B cell (primary cell): ENCODE measurements at regions not wholly inside any gene's neighbourhood (a gene's known extent, or its start where the extent isn't known, plus 50 kb on each side); places are given as distances from the start of the nearest gene placed in this dataset.

Experiments used
- ATAC-seq: fragments of 200-7000 bp; cut with Tn5 transposase; one replicate; pipeline ENCODE4 v1.10.0; 2021; ENCODE audit warnings: low read depth, mild to moderate bottlenecking, moderate number of reproducible peaks, moderate library complexity
- CTCF ChIA-PET: fragments of 350-600 bp; sonication (Branson Sonifier 250); formaldehyde crosslinking; loops from one replicate; lab custom pipeline; 2021; ENCODE audit warnings: antibody characterized with exemption, inconsistent platforms; lab: Charles Lee
- POLR2A ChIA-PET: fragments of 350-600 bp; sonication (Branson Sonifier 250); formaldehyde crosslinking; loops from one replicate; lab custom pipeline; 2021; ENCODE audit warnings: antibody characterized with exemption; lab: Charles Lee
- DNase-seq: peaks from one replicate; pipeline ENCODE4 v3.0.0; 2013
- H2AFZ ChIP-seq: 2 replicates; pipeline ENCODE4 v1.6.1; 2012; ENCODE audit warnings: mild to moderate bottlenecking, low read depth, low read length; ENCODE audit not compliant: insufficient read depth, poor library complexity, severe bottlenecking
- H3K27ac ChIP-seq, 2 donors: 1 replicate in 1 of 2; 2 replicates in 1 of 2; pipeline ENCODE4 v1.5.1; 2012 to 2013; ENCODE audit warnings: low read length in 2 of 2, mild to moderate bottlenecking in 2 of 2, moderate library complexity in 1 of 2
- H3K27me3 ChIP-seq, 4 experiments: fragments of 200-600 bp in 1 of 4; sonication (generic) in 1 of 4; replicated peaks in 1 of 4; 1 replicate in 2 of 4; 2 replicates in 2 of 4; pipeline versions ENCODE4 v1.6.1 to v1.7.0; 2013 to 2016; ENCODE audit warnings: low read length in 3 of 4, mild to moderate bottlenecking in 2 of 4, mixed read lengths in 1 of 4, moderate library complexity in 1 of 4; ENCODE audit not compliant: insufficient read depth in 4 of 4, control insufficient read depth in 3 of 4; ENCODE audit errors: control extremely low read depth in 1 of 4
- H3K36me3 ChIP-seq, 2 experiments: replicated peaks in 1 of 2; 1 replicate in 1 of 2; 2 replicates in 1 of 2; pipeline versions ENCODE4 v1.6.1 to v1.7.1; 2013; ENCODE audit warnings: low read length in 1 of 2; ENCODE audit not compliant: insufficient read depth in 2 of 2, control insufficient read depth in 1 of 2; ENCODE audit errors: control extremely low read depth in 1 of 2, extremely low read depth in 1 of 2
- H3K4me1 ChIP-seq, 2 donors: fragments of 200-600 bp in 1 of 2; sonication (generic) in 1 of 2; 1 replicate in 1 of 2; 2 replicates in 1 of 2; pipeline versions ENCODE4 v1.5.1 to v1.6.1; 2013 to 2017; ENCODE audit warnings: low read length in 2 of 2; ENCODE audit not compliant: control insufficient read depth in 2 of 2, insufficient read depth in 2 of 2
- H3K4me2 ChIP-seq: replicated peaks from 2 replicates; pipeline ENCODE3; 2012; ENCODE audit warnings: mild to moderate bottlenecking, low read depth, low read length; ENCODE audit not compliant: poor library complexity, severe bottlenecking
- H3K4me3 ChIP-seq, 5 experiments: fragments of 200-600 bp in 1 of 5; sonication (generic) in 1 of 5; 1 replicate in 3 of 5; 2 replicates in 2 of 5; pipeline versions ENCODE4 v1.5.1 to v1.7.0; 2011 to 2016; ENCODE audit warnings: low read length in 4 of 5, mild to moderate bottlenecking in 4 of 5, low read depth in 2 of 5, control low read depth in 1 of 5, moderate library complexity in 1 of 5; ENCODE audit not compliant: insufficient read depth in 1 of 5; ENCODE audit errors: control extremely low read depth in 1 of 5, extremely low read depth in 1 of 5
- H3K79me2 ChIP-seq: fragments of 200-600 bp; sonication (generic); one replicate; pipeline ENCODE4 v1.6.0; 2016; ENCODE audit warnings: low read length; ENCODE audit not compliant: control insufficient read depth, insufficient read depth
- H3K9ac ChIP-seq: fragments of 200-600 bp; sonication (generic); 2 replicates; pipeline ENCODE4 v1.6.1; 2017; ENCODE audit warnings: mild to moderate bottlenecking, low read length, moderate library complexity
- H3K9me3 ChIP-seq, 3 donors: one replicate each; pipeline versions ENCODE4 v1.6.1 to v1.7.1; 2013; ENCODE audit warnings: low read length in 2 of 3; ENCODE audit not compliant: control insufficient read depth in 2 of 3, insufficient read depth in 1 of 3; ENCODE audit errors: control extremely low read depth in 1 of 3
- H4K20me1 ChIP-seq: 2 replicates; pipeline ENCODE4 v1.6.0; 2012; ENCODE audit warnings: mild to moderate bottlenecking, low read length; ENCODE audit not compliant: insufficient read depth, control insufficient read depth, poor library complexity, severe bottlenecking
- H3K27ac Mint-ChIP-seq: one replicate; pipeline ENCODE4 v1.8.0; 2021; ENCODE audit warnings: mixed read lengths
- H3K27me3 Mint-ChIP-seq: one replicate; pipeline ENCODE4 v1.8.0; 2021; ENCODE audit warnings: mixed read lengths
- H3K4me1 Mint-ChIP-seq: one replicate; pipeline ENCODE4 v1.8.0; 2021; ENCODE audit warnings: mixed read lengths
- H3K4me3 Mint-ChIP-seq: one replicate; pipeline ENCODE4 v1.8.0; 2021; ENCODE audit warnings: mixed read lengths
- H3K9me3 Mint-ChIP-seq: one replicate; pipeline ENCODE4 v1.8.0; 2022; ENCODE audit warnings: mixed read lengths; ENCODE audit not compliant: insufficient read depth
- EZH2 ChIP-seq: IDR thresholded peaks from 2 replicates; pipeline ENCODE4 v1.6.1; 2012; ENCODE audit warnings: borderline replicate concordance, low read depth, mild to moderate bottlenecking, moderate library complexity, low read length; ENCODE audit not compliant: insufficient read depth, poor library complexity, severe bottlenecking
- WGBS: methylation state at CpG from one replicate; pipeline ENCODE4 v1.1.5; 2013; ENCODE audit warnings: missing lambda C conversion rate; ENCODE audit not compliant: insufficient coverage; 5-methylcytosine and 5-hydroxymethylcytosine counted together
- intact Hi-C: fragments of 100-400 bp; cut with micrococcal nuclease; formaldehyde crosslinking; loops from one replicate; pipeline ENCODE4 v1.10.0; 2022
- TF ChIP-seq, protein P1 (sequence below): fragments of 200-600 bp; IDR thresholded peaks from one replicate; pipeline ENCODE4 v1.8.0; 2022; ENCODE audit warnings: antibody characterized with exemption, mild to moderate bottlenecking

DNA sequence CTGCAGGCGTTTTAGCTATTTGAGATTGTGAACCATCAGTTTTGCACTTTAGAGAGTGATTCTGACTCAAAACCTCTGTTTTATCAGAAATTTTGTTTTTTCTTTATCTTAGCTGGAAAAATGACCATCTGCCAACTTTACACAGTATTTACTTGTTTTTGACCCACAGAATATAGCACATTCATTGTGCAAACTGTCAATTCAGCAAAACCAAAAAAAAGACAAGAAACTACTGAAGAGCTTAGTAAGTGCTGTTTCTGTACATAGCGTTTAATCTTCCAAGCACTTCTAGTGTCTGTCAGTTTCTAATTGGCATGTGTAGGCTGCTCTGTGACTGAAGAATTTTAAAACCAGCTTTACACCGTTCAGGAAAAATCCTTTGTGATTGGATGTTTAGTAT, 76.0 kb upstream of the VANGL1 start:
- Histone ChIP-seq H3K36me3 (no peaks in the 10 kb centered on the region), H4K20me1 (no peaks in the 10 kb centered on the region), H3K27ac (no peak overlapping the region), H3K9ac (no peak overlapping the region), H3K4me3 (no peak overlapping the region), H3K9me3 (peaks cover 4 to 6% (median 6%) of the 10 kb centered on the region in 3 donors), H3K4me1 (no peaks in the 10 kb centered on the region), H3K79me2 (no peaks in the 10 kb centered on the region), H3K27me3 (peaks cover 0 to 6% (median 0%) of the 10 kb centered on the region in 4 experiments), H2AFZ (no peak overlapping the region), H3K4me2 (no peak overlapping the region)
- H3K4me1 Mint-ChIP-seq, result no peaks in the 10 kb centered on the region
- peaks cover 4% of the 10 kb centered on the region for H3K9me3 Mint-ChIP-seq
- no peak overlapping the region for H3K4me3 Mint-ChIP-seq
- DNase-seq (no peak), ATAC-seq (no peak)
- peaks cover 20% of the 10 kb centered on the region for H3K27me3 Mint-ChIP-seq
- ChIA-PET CTCF (no interaction called here), POLR2A (no interaction called here)
- WGBS, result 100% methylated on average over 1 of the region's 3 CpGs
- intact Hi-C loops, result no loop called here
- TF ChIP-seq EZH2, result no peak
- TF ChIP-seq, protein P1, sequence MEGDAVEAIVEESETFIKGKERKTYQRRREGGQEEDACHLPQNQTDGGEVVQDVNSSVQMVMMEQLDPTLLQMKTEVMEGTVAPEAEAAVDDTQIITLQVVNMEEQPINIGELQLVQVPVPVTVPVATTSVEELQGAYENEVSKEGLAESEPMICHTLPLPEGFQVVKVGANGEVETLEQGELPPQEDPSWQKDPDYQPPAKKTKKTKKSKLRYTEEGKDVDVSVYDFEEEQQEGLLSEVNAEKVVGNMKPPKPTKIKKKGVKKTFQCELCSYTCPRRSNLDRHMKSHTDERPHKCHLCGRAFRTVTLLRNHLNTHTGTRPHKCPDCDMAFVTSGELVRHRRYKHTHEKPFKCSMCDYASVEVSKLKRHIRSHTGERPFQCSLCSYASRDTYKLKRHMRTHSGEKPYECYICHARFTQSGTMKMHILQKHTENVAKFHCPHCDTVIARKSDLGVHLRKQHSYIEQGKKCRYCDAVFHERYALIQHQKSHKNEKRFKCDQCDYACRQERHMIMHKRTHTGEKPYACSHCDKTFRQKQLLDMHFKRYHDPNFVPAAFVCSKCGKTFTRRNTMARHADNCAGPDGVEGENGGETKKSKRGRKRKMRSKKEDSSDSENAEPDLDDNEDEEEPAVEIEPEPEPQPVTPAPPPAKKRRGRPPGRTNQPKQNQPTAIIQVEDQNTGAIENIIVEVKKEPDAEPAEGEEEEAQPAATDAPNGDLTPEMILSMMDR, result no peak
- no peak overlapping the region for H3K27ac Mint-ChIP-seq

DNA sequence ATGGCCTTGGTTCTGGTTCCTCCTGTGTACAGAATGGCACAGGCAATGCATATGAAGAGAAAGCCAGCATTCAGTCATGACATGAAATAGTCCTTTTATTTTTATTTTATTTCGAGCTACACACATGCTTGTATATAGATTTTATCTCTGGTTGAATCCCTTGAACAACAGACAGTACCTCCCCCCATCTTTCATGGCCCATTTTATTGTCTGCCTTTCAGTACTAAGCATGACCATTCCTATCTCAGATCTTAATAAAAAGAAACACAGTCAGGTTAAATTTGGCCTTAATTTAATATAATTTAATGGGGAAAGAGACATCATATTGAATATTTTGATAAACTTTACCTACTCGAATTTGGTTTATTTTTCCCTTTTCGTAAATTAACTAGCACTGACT, 76.4 kb upstream of the VANGL1 start:
- POLR2A ChIA-PET, result no interaction called here
- WGBS, result no CpG with 5 or more reads among the region's 3 CpGs
- H3K27me3 Mint-ChIP-seq, result peaks cover 20% of the 10 kb centered on the region
- peaks cover 4% of the 10 kb centered on the region for H3K9me3 Mint-ChIP-seq
- no peak for ATAC-seq
- Histone ChIP-seq H3K36me3 (no peaks in the 10 kb centered on the region), H3K27me3 (peaks cover 0 to 6% (median 0%) of the 10 kb centered on the region in 4 experiments), H3K9ac (no peak overlapping the region), H2AFZ (no peak overlapping the region), H3K9me3 (peaks cover 4 to 6% (median 6%) of the 10 kb centered on the region in 3 donors), H3K79me2 (no peaks in the 10 kb centered on the region), H3K4me2 (no peak overlapping the region), H3K4me3 (no peak overlapping the region), H3K4me1 (no peaks in the 10 kb centered on the region), H3K27ac (no peak overlapping the region), H4K20me1 (no peaks in the 10 kb centered on the region)
- no peak overlapping the region for H3K4me3 Mint-ChIP-seq
- no peaks in the 10 kb centered on the region for H3K4me1 Mint-ChIP-seq
- H3K27ac Mint-ChIP-seq, result no peak overlapping the region
- intact Hi-C loops, result no loop called here
- TF ChIP-seq, protein P1, result no peak
- CTCF ChIA-PET, result no interaction called here
- DNase-seq, result no peak
